SK-N-SH treated with all-trans-retinoic acid at 6 μM for 48 hours (cell line): ENCODE measurements at regions not wholly inside any gene's neighbourhood (a gene's known extent, or its start where the extent isn't known, plus 50 kb on each side); places are given as distances from the start of the nearest gene placed in this dataset.
"Not testable (repeated sequence)": the region's sequence is repeated elsewhere in the genome, so short reads cannot be mapped to it uniquely, and the experiment has no call there.

Experiments
- ATAC-seq: fragments of 200-7000 bp; cut with Tn5 transposase; 3 replicates; pipeline ENCODE4 v1.9.1; 2020; ENCODE audit warnings: mild to moderate bottlenecking, moderate library complexity
- BACH2 ChIP-seq: fragments of 250-450 bp; sonication (Bioruptor Pico); IDR thresholded peaks from 2 replicates; pipeline ENCODE4 v1.9.0; 2021; ENCODE audit warnings: mild to moderate bottlenecking, borderline replicate concordance
- CSDC2 ChIP-seq: fragments of 250-450 bp; sonication (Bioruptor Pico); IDR thresholded peaks from 2 replicates; pipeline ENCODE4 v1.5.0; 2020; ENCODE audit warnings: mild to moderate bottlenecking, moderate library complexity
- ESRRG ChIP-seq: fragments of 250-450 bp; sonication (Bioruptor Pico); IDR thresholded peaks from 2 replicates; pipeline ENCODE4 v1.6.1; 2021; ENCODE audit warnings: mild to moderate bottlenecking
- GLIS3 ChIP-seq: fragments of 250-450 bp; sonication (Bioruptor Pico); IDR thresholded peaks from 2 replicates; pipeline ENCODE4 v1.5.0; 2020; ENCODE audit warnings: mild to moderate bottlenecking, moderate library complexity
- ISL1 ChIP-seq: fragments of 250-450 bp; sonication (Bioruptor Pico); IDR thresholded peaks from 2 replicates; pipeline ENCODE4 v2.1.2; 2022; ENCODE audit warnings: mild to moderate bottlenecking, moderate library complexity
- OSR1 ChIP-seq: fragments of 250-450 bp; sonication (Bioruptor Pico); IDR thresholded peaks from 2 replicates; pipeline ENCODE4 v1.8.0; 2022; ENCODE audit warnings: moderate library complexity, mild to moderate bottlenecking, inconsistent platforms
- PPARA ChIP-seq: fragments of 250-450 bp; sonication (Bioruptor Pico); IDR thresholded peaks from 2 replicates; pipeline ENCODE4 v1.5.0; 2020; ENCODE audit warnings: mild to moderate bottlenecking, borderline replicate concordance
- RARB ChIP-seq: fragments of 250-450 bp; sonication (Bioruptor Pico); IDR thresholded peaks from 2 replicates; pipeline ENCODE4 v1.8.0; 2021; ENCODE audit warnings: mild to moderate bottlenecking, moderate library complexity
- SNAI2 ChIP-seq: fragments of 250-450 bp; sonication (Bioruptor Pico); IDR thresholded peaks from 2 replicates; pipeline ENCODE4 v1.5.0; 2020; ENCODE audit warnings: mild to moderate bottlenecking, moderate library complexity
- TCF4 ChIP-seq: fragments of 250-450 bp; sonication (Bioruptor Pico); IDR thresholded peaks from 2 replicates; pipeline ENCODE4 v1.8.0; 2021; ENCODE audit warnings: mild to moderate bottlenecking, moderate library complexity, borderline replicate concordance
- TOX ChIP-seq: fragments of 250-450 bp; sonication (Bioruptor Pico); IDR thresholded peaks from 2 replicates; pipeline ENCODE4 v1.8.0; 2021; ENCODE audit warnings: mild to moderate bottlenecking, moderate library complexity, borderline replicate concordance
- ZC3H10 ChIP-seq: fragments of 250-450 bp; sonication (Bioruptor Pico); IDR thresholded peaks from 2 replicates; pipeline ENCODE4 v1.5.1; 2021; ENCODE audit warnings: mild to moderate bottlenecking, moderate library complexity
- ZFP3 ChIP-seq: fragments of 250-450 bp; sonication (Bioruptor Pico); IDR thresholded peaks from 2 replicates; pipeline ENCODE4 v1.5.0; 2020; ENCODE audit warnings: mild to moderate bottlenecking, moderate library complexity
- ZFP30 ChIP-seq: fragments of 450-650 bp; formaldehyde crosslinking; IDR thresholded peaks from 2 replicates; pipeline ENCODE4 v1.5.0; 2022; ENCODE audit warnings: mild to moderate bottlenecking, moderate library complexity
- ZNF565 ChIP-seq: fragments of 450-650 bp; formaldehyde crosslinking; conservative IDR thresholded peaks from 2 replicates; pipeline ENCODE4 v1.5.0; 2020; ENCODE audit warnings: low read depth, mild to moderate bottlenecking, moderate library complexity
- ZNF70 ChIP-seq: fragments of 450-650 bp; formaldehyde crosslinking; IDR thresholded peaks from 2 replicates; pipeline ENCODE4 v1.5.0; 2020; ENCODE audit warnings: mild to moderate bottlenecking, moderate library complexity
- ZNF8 ChIP-seq: fragments of 450-650 bp; formaldehyde crosslinking; IDR thresholded peaks from 2 replicates; pipeline ENCODE4 v1.5.0; 2020; ENCODE audit warnings: mild to moderate bottlenecking, moderate library complexity
- TF ChIP-seq, protein P1 (sequence below): fragments of 250-450 bp; sonication (Bioruptor Pico); IDR thresholded peaks from 2 replicates; pipeline ENCODE4 v1.5.1; 2020; ENCODE audit warnings: low read depth, mild to moderate bottlenecking, moderate library complexity
- TF ChIP-seq, protein P2 (sequence below): fragments of 250-450 bp; sonication (Bioruptor Pico); IDR thresholded peaks from 2 replicates; pipeline ENCODE4 v1.8.0; 2021; ENCODE audit warnings: low read depth, mild to moderate bottlenecking, moderate library complexity, borderline replicate concordance
- TF ChIP-seq, protein P3 (sequence below): fragments of 250-450 bp; sonication (Bioruptor Pico); IDR thresholded peaks from 2 replicates; pipeline ENCODE4 v1.5.1; 2021; ENCODE audit warnings: mild to moderate bottlenecking, moderate library complexity
- TF ChIP-seq, protein P4 (sequence below): fragments of 250-450 bp; sonication (Bioruptor Pico); IDR thresholded peaks from 2 replicates; pipeline ENCODE4 v1.8.0; 2020; ENCODE audit warnings: mild to moderate bottlenecking, moderate library complexity, borderline replicate concordance

DNA sequence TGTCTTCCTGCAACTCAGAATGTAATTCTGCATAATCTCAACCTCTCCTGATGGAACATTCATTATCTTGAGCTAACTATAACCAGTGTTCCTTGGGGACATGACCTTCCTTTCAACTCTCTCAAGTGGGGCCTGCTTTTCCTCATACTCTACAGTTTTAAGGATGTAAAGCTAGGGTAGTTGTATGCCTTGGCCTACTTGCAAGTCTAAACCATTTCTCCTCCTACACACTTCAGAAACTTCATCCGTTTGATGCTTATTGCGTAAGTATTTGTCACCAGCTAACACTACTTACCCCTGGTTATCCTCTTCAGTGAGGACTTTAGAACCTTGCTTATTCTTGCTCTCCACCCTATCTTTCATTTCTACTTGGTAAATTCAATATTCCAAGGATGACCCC, 548.9 kb downstream of the HINT1 start:
- no peak for ATAC-seq
- TF ChIP-seq ZNF8 (CRISPR knock-in tag) = no peak
- TF ChIP-seq RARB = no peak
- no peak for TF ChIP-seq ZFP3 (CRISPR knock-in tag)
- no peak for TF ChIP-seq OSR1 (CRISPR knock-in tag)
- TF ChIP-seq ESRRG (CRISPR knock-in tag) = no peak
- TF ChIP-seq PPARA = no peak
- TF ChIP-seq ZNF565 (CRISPR knock-in tag) = no peak
- TF ChIP-seq SNAI2 (CRISPR knock-in tag) = no peak
- no peak for TF ChIP-seq TCF4 (CRISPR knock-in tag)
- TF ChIP-seq, protein P1, sequence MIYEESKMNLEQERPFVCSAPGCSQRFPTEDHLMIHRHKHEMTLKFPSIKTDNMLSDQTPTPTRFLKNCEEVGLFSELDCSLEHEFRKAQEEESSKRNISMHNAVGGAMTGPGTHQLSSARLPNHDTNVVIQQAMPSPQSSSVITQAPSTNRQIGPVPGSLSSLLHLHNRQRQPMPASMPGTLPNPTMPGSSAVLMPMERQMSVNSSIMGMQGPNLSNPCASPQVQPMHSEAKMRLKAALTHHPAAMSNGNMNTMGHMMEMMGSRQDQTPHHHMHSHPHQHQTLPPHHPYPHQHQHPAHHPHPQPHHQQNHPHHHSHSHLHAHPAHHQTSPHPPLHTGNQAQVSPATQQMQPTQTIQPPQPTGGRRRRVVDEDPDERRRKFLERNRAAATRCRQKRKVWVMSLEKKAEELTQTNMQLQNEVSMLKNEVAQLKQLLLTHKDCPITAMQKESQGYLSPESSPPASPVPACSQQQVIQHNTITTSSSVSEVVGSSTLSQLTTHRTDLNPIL (CRISPR knock-in tag) = no peak
- TF ChIP-seq, protein P2, sequence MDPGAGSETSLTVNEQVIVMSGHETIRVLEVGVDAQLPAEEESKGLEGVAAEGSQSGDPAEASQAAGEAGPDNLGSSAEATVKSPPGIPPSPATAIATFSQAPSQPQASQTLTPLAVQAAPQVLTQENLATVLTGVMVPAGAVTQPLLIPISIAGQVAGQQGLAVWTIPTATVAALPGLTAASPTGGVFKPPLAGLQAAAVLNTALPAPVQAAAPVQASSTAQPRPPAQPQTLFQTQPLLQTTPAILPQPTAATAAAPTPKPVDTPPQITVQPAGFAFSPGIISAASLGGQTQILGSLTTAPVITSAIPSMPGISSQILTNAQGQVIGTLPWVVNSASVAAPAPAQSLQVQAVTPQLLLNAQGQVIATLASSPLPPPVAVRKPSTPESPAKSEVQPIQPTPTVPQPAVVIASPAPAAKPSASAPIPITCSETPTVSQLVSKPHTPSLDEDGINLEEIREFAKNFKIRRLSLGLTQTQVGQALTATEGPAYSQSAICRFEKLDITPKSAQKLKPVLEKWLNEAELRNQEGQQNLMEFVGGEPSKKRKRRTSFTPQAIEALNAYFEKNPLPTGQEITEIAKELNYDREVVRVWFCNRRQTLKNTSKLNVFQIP (CRISPR knock-in tag) = no peak
- no peak for TF ChIP-seq BACH2 (CRISPR knock-in tag)
- TF ChIP-seq, protein P3, sequence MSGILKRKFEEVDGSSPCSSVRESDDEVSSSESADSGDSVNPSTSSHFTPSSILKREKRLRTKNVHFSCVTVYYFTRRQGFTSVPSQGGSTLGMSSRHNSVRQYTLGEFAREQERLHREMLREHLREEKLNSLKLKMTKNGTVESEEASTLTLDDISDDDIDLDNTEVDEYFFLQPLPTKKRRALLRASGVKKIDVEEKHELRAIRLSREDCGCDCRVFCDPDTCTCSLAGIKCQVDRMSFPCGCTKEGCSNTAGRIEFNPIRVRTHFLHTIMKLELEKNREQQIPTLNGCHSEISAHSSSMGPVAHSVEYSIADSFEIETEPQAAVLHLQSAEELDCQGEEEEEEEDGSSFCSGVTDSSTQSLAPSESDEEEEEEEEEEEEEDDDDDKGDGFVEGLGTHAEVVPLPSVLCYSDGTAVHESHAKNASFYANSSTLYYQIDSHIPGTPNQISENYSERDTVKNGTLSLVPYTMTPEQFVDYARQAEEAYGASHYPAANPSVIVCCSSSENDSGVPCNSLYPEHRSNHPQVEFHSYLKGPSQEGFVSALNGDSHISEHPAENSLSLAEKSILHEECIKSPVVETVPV (CRISPR knock-in tag) = no peak
- TF ChIP-seq, protein P4, sequence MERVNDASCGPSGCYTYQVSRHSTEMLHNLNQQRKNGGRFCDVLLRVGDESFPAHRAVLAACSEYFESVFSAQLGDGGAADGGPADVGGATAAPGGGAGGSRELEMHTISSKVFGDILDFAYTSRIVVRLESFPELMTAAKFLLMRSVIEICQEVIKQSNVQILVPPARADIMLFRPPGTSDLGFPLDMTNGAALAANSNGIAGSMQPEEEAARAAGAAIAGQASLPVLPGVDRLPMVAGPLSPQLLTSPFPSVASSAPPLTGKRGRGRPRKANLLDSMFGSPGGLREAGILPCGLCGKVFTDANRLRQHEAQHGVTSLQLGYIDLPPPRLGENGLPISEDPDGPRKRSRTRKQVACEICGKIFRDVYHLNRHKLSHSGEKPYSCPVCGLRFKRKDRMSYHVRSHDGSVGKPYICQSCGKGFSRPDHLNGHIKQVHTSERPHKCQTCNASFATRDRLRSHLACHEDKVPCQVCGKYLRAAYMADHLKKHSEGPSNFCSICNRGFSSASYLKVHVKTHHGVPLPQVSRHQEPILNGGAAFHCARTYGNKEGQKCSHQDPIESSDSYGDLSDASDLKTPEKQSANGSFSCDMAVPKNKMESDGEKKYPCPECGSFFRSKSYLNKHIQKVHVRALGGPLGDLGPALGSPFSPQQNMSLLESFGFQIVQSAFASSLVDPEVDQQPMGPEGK (CRISPR knock-in tag) = no peak
- no peak for TF ChIP-seq CSDC2 (CRISPR knock-in tag)
- no peak for TF ChIP-seq ZNF70 (CRISPR knock-in tag)
- TF ChIP-seq TOX (CRISPR knock-in tag) = no peak
- no peak for TF ChIP-seq GLIS3 (CRISPR knock-in tag)
- TF ChIP-seq ZFP30 (CRISPR knock-in tag) = no peak
- TF ChIP-seq, all 23 proteins: peak for 0

DNA sequence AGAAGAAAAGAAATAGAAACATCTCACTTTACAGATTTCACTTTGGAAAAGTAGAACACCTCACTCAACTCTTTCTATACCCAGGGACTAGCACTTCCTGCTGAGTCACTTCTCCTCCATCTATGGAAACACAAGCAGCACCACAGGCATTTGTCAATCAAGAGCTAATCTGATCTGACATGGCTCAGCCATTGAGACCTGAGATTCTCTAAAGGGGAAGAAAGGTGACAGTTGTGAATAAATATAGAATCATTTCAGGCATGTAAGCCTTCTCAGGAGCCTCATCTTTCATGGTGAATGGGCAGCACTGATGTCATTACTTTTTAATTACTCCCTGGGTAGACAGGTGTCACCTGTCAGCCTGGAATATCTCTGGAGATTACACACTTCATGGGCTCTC, 559.8 kb downstream of the HINT1 start:
- ATAC-seq = no peak
- TF ChIP-seq OSR1 (CRISPR knock-in tag) = no peak
- TF ChIP-seq ZFP3 (CRISPR knock-in tag) = no peak

DNA sequence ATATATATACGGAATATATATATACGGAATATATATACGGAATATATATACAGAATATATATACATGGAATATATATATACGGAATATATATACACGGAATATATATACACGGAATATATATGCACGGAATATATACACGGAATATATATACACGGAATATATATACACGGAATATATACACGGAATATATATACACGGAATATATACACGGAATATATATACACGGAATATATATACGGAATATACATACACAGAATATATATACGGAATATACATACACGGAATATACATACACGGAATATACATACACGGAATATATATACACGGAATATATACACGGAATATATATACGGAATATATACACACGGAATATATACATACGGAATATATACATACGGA, 568.4 kb downstream of the HINT1 start:
- not testable (repeated sequence) for ATAC-seq

DNA sequence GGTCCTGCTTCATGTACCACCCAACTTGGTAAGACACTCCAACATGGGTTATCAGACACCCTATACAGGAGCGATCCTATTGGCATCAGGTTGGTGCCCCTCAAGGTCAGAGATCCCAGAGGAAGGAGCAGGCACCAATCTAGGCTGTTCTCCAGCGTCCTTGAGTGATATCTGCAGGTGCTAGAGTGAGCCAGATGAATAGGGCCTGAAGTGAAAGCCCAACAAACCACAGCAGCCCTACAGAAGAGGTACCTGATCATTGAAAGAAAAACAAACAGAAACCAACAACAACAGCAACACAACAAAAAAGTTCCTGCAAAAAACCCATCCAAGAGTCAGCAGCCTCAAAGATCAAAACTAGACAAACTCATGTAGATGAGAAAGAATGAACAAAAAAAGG, 584.8 kb downstream of the HINT1 start:
- TF ChIP-seq, protein P4 (CRISPR knock-in tag) = no peak
- no peak for TF ChIP-seq ZFP3 (CRISPR knock-in tag)
- TF ChIP-seq, protein P2 (CRISPR knock-in tag) = no peak
- TF ChIP-seq OSR1 (CRISPR knock-in tag) = no peak
- TF ChIP-seq ZFP30 (CRISPR knock-in tag) = no peak
- TF ChIP-seq ISL1 (CRISPR knock-in tag) = no peak
- no peak for TF ChIP-seq ESRRG (CRISPR knock-in tag)
- no peak for TF ChIP-seq ZC3H10 (CRISPR knock-in tag)
- no peak for TF ChIP-seq RARB
- TF ChIP-seq BACH2 (CRISPR knock-in tag) = no peak
- TF ChIP-seq TCF4 (CRISPR knock-in tag) = no peak
- no peak for TF ChIP-seq PPARA
- no peak for ATAC-seq
